ENCODE measurements at regions not wholly inside any gene's neighbourhood (a gene's known extent, or its start where the extent isn't known, plus 50 kb on each side); places are given as distances from the start of the nearest gene placed in this dataset.

- no peak for DNase-seq
- TF ChIP-seq, protein P1, sequence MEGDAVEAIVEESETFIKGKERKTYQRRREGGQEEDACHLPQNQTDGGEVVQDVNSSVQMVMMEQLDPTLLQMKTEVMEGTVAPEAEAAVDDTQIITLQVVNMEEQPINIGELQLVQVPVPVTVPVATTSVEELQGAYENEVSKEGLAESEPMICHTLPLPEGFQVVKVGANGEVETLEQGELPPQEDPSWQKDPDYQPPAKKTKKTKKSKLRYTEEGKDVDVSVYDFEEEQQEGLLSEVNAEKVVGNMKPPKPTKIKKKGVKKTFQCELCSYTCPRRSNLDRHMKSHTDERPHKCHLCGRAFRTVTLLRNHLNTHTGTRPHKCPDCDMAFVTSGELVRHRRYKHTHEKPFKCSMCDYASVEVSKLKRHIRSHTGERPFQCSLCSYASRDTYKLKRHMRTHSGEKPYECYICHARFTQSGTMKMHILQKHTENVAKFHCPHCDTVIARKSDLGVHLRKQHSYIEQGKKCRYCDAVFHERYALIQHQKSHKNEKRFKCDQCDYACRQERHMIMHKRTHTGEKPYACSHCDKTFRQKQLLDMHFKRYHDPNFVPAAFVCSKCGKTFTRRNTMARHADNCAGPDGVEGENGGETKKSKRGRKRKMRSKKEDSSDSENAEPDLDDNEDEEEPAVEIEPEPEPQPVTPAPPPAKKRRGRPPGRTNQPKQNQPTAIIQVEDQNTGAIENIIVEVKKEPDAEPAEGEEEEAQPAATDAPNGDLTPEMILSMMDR (IDR thresholded peaks at IDR 0.05) = no peak
- no peak for TF ChIP-seq POLR2A (IDR thresholded peaks at IDR 0.05)
- no peaks in the 10 kb centered on the region for H3K27me3 ChIP-seq
- H3K4me1 ChIP-seq = no peaks in the 10 kb centered on the region
- intact Hi-C loops (cut with DNase I) = no loop called here
- H3K27ac ChIP-seq = no peak overlapping the region
- WGBS, 2 donors = 91 to 98% methylated on average over 3 of the region's 3 CpGs
- H3K9me3 ChIP-seq = peaks cover 0 to 5% (median 0%) of the 10 kb centered on the region in 3 donors
- H3K36me3 ChIP-seq = no peaks in the 10 kb centered on the region
- H3K4me3 ChIP-seq = no peak overlapping the region
Observed at GRCh38 chr1:217190359-217190758, 440.5 kb downstream of the GPATCH2 start.

- Histone ChIP-seq H3K9me3 (peaks cover 0 to 5% (median 0%) of the 10 kb centered on the region in 3 donors), H3K36me3 (no peaks in the 10 kb centered on the region), H3K27me3 (no peaks in the 10 kb centered on the region), H3K4me1 (no peaks in the 10 kb centered on the region), H3K4me3 (no peak overlapping the region), H3K27ac (no peak overlapping the region)
- TF ChIP-seq, protein P1 (IDR thresholded peaks at IDR 0.05) = no peak
- intact Hi-C loops (cut with DNase I) = no loop called here
- DNase-seq = no peak
- 67 to 79% methylated on average over 1 of the region's 1 CpG for WGBS, 2 donors
Observed at GRCh38 chr1:217189362-217189761, 441.5 kb downstream of the GPATCH2 start.

DNA sequence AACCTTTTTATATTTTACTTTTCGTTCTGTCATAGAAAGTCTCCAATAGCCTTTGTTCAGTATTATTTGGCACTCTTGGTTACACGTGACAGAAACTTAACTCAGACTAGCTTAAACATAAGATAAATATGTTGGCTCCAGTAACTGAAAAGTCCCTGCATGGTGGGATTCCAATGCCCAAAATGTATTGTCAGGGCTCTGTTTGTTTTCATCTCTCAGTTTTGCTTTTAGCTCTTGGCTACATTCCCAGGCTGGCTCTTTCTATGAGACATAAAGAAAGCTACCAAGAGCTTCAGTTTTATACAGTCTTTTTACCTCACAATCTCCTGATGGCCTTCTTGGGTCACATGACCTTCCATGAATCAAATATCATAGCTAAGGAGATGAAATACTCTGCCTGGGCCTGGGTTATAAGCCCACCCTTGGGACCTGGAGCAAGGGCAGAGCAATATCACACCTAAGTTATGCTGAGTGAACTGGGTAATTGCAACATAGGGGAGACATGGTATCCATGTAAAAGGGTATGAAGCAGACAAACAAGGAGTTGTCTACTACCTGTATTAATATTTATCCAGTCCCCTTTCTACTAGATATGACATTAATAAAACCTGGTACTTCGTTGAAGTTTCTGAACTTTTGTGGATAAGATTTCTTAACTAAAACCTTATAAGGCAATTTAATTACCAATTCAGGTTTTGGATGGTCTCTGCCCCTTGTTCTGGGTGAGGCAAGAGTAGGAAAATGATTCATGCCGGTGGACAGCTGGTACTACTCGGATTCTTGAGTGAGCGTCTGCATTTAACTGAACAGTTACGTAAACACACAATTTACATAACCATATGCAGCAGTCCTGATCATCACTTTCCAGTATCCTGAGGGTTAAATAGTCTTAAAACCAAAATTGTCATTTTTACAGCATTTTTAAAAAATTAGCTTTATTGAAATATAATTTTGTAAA lies 442.3 kb downstream of the GPATCH2 start:
- Histone ChIP-seq H3K36me3 (no peaks in the 10 kb centered on the region), H3K27me3 (no peaks in the 10 kb centered on the region), H3K4me1 (no peaks in the 10 kb centered on the region), H3K4me3 (no peak overlapping the region), H3K9me3 (peaks cover 0 to 5% (median 0%) of the 10 kb centered on the region in 3 donors), H3K27ac (no peak overlapping the region)
- WGBS, 2 donors = 59 to 61% methylated on average over 7 of the region's 7 CpGs
- intact Hi-C loops (cut with DNase I) = no loop called here
- DNase-seq = no peak
- no peak for TF ChIP-seq POLR2A (IDR thresholded peaks at IDR 0.05)
- TF ChIP-seq, protein P1 (IDR thresholded peaks at IDR 0.05) = no peak

DNA sequence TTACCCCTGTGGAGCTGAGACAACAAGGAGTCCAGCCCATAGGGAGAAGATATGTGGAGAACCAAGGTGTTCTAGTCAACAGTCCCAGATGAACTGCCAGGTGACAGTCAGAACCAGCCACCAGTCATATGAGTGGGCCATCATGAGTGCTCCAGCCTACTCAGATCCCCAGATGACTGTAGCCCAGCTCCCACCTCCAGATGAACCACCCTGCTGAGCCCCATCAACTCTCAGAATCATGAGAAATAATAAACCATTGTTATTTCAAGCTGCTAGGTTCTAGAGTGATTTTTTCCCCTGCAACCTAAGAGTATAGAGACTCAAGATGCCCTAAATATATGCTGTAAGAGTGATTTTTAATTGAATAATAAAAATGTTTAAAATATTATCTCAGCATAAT lies 444.2 kb downstream of the GPATCH2 start:
- H3K9me3 ChIP-seq = peaks cover 0 to 5% (median 0%) of the 10 kb centered on the region in 3 donors
- no peaks in the 10 kb centered on the region for H3K27me3 ChIP-seq
- no peaks in the 10 kb centered on the region for H3K4me1 ChIP-seq
- DNase-seq = no peak
- intact Hi-C loops (cut with DNase I) = no loop called here
- H3K36me3 ChIP-seq = no peaks in the 10 kb centered on the region
- TF ChIP-seq, protein P1 (IDR thresholded peaks at IDR 0.05) = no peak
- TF ChIP-seq POLR2A (IDR thresholded peaks at IDR 0.05) = no peak
- H3K4me3 ChIP-seq = no peak overlapping the region
- no peak overlapping the region for H3K27ac ChIP-seq

- Histone ChIP-seq H3K4me3 (no peak overlapping the region), H3K27me3 (peaks cover 0 to under 1% (median 0%) of the 10 kb centered on the region in 4 donors), H3K36me3 (no peaks in the 10 kb centered on the region), H3K4me1 (no peaks in the 10 kb centered on the region), H3K27ac (no peak overlapping the region), H3K9me3 (peaks cover 0 to under 1% (median 0%) of the 10 kb centered on the region in 3 donors)
- 27 to 30% methylated on average over 2 of the region's 2 CpGs for WGBS, 2 donors
- DNase-seq = no peak
- TF ChIP-seq, protein P1 (IDR thresholded peaks at IDR 0.05) = no peak
- TF ChIP-seq POLR2A (IDR thresholded peaks at IDR 0.05) = no peak
- intact Hi-C loops (cut with DNase I) = no loop called here
Observed at GRCh38 chr1:217184854-217185253, 446.0 kb downstream of the GPATCH2 start.
